GM12878 (cell line): ENCODE measurements at regions not wholly inside any gene's neighbourhood (a gene's known extent, or its start where the extent isn't known, plus 50 kb on each side); places are given as distances from the start of the nearest gene placed in this dataset.

Experiments
- BCLAF1 ChIP-seq: fragments of 450-650 bp; IDR thresholded peaks from 2 replicates; pipeline ENCODE4 v1.6.1; 2017; ENCODE audit warnings: antibody characterized with exemption, mild to moderate bottlenecking, moderate library complexity
- BRCA1 ChIP-seq: IDR thresholded peaks from 2 replicates; pipeline ENCODE4 v1.6.1; 2011; ENCODE audit warnings: low read depth, low read length, improper control_type of control experiment
- CREB1 ChIP-seq: IDR thresholded peaks from 2 replicates; pipeline ENCODE4 v1.6.1; 2012; ENCODE audit warnings: low read depth, mild to moderate bottlenecking, inconsistent platforms
- CUX1 ChIP-seq: IDR thresholded peaks from 2 replicates; pipeline ENCODE4 v1.6.1; 2012; ENCODE audit warnings: improper control_type of control experiment, low read depth, low read length; ENCODE audit not compliant: insufficient replicate concordance
- IRF4 ChIP-seq: IDR thresholded peaks from 2 replicates; pipeline ENCODE4 v1.6.1; 2011; ENCODE audit warnings: low read depth, low read length
- MEF2B ChIP-seq: fragments of 450-650 bp; IDR thresholded peaks from 2 replicates; pipeline ENCODE4 v1.6.1; 2018; ENCODE audit warnings: mild to moderate bottlenecking, moderate library complexity; ENCODE audit not compliant: partially characterized antibody, poor library complexity, severe bottlenecking
- POLR2AphosphoS5 ChIP-seq: IDR thresholded peaks from 2 replicates; pipeline ENCODE4 v1.6.1; 2011; ENCODE audit warnings: mild to moderate bottlenecking, low read length, inconsistent platforms
- SMC3 ChIP-seq: IDR thresholded peaks from 2 replicates; pipeline ENCODE4 v1.6.1; 2011; ENCODE audit warnings: low read length, improper control_type of control experiment, borderline replicate concordance
- TCF3 ChIP-seq: IDR thresholded peaks from 2 replicates; pipeline ENCODE4 v1.6.1; 2012; ENCODE audit warnings: low read depth, mild to moderate bottlenecking, low read length, borderline replicate concordance; ENCODE audit not compliant: insufficient read depth
- ZBED1 ChIP-seq: IDR thresholded peaks from 2 replicates; pipeline ENCODE4 v1.6.1; 2016; ENCODE audit warnings: borderline replicate concordance
- ZBTB11 ChIP-seq: fragments of 450-650 bp; formaldehyde crosslinking; IDR thresholded peaks from 2 replicates; pipeline ENCODE4 v1.5.0; 2022; ENCODE audit warnings: mild to moderate bottlenecking, missing genetic modification characterization
- ZZZ3 ChIP-seq: IDR thresholded peaks from 2 replicates; pipeline ENCODE4 v1.6.1; 2011; ENCODE audit warnings: low read depth; ENCODE audit not compliant: control insufficient read depth, insufficient read length

- TF ChIP-seq CUX1 (no peak), TCF3 (no peak), BRCA1 (no peak), ZBED1 (no peak), POLR2AphosphoS5 (no peak), SMC3 (no peak), ZZZ3 (no peak), IRF4 (no peak), CREB1 (no peak), MEF2B (no peak), BCLAF1 (no peak), ZBTB11 (CRISPR knock-in tag) (no peak)
These were observed 615.0 kb upstream of the RGMB start (continued) for GRCh38 chr5:98158440-98158839.
